HG03095 (cell line): ENCODE measurements at regions not wholly inside any gene's neighbourhood (a gene's known extent, or its start where the extent isn't known, plus 50 kb on each side); places are given as distances from the start of the nearest gene placed in this dataset.

Source experiments
- ATAC-seq: cut with Tn5 transposase; IDR thresholded peaks from one replicate; pipeline ENCODE4 v1.9.1; 2021; ENCODE audit warnings: moderate library complexity; ENCODE audit not compliant: unreplicated experiment

DNA sequence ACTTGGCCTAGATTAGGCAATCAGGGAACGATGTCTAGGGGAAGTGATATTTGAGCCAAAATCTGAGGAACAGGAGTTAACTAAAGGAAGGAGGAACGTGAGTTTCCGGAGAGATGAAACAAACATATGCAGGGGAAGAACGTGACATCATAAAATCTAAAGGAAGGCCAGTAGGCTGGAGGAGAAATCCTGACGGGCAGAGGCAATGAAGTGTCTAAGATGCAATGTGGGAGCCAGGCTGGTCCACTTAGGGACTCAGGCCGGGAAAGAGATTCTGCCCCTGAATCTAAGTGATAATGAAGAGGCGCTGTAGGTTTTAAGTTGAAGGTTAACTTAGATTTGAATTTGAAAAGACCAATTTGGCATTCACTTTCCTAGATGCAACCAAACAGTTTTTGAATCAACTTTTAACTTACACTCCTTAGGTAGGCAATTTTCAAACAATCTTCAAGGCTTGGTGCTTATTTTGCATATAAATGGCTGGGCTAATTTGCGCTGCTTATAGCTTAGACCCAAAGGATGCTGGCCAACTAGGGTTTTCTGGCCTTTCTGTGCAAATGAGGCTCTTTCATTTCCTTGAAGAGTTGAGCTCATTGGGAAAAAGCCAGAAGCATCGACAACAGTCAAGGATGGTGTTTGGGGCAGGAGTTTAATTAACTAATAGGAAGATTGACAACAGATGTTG lies 221.7 kb downstream of the SOX11 start:
- no peak for ATAC-seq

DNA sequence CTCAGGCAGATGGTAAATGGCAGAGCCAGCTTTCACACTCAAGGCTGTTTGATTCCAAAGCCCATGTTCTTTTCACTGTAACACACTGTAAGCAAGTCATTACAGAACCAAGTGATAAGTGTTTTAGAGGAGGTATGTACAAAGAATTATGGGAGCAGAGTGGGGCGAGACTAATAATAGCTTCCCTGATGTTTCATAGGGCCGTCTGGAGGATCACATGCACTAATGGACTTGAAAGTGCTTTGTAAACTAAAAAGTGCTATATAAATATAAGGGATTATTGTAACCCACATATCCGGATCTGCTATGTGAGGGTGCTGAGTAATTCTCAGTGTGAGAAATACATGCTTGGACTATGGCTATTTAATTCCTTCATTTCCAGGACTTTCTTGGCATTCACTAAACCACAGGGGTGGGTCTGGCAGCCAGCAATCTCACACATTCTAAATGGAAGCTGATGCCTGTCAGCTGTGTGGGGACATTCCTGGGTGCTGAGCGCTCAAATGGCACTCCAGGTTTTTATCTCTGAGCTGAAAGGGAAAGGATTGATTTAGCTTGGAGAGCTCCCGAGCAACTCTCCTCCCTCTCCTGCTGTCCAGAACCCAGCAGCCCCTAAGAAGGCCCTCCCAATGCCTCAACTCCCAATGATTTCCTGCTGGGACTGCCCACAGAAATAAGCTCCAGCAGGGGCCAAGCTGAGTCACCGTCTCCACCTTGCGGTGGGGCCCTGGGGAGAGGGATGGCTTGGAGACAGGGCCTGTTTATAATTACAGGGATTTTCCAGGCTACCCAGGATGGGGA lies 222.8 kb downstream of the SOX11 start:
- ATAC-seq: no peak

DNA sequence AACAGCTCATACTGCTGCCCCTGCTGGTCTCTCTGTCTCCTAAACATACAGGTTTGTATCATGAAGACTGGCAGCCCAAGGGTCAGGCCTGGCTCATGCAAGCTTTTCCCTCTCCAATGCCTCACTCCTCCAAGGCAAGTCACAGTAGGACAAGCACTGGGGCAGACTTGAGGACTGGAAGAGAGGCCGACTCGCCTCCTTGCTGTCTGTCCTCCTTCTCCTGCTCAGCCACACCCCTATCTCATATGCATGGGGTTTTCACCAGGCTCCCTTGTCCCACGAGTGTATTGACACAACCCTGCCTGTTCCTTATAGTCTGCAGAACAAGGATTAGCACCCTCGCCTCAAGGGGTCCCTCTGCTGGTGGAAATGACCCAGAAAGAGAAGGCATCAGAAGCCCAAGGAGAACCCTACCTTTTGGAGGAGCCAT lies 223.7 kb downstream of the SOX11 start:
- ATAC-seq: no peak

DNA sequence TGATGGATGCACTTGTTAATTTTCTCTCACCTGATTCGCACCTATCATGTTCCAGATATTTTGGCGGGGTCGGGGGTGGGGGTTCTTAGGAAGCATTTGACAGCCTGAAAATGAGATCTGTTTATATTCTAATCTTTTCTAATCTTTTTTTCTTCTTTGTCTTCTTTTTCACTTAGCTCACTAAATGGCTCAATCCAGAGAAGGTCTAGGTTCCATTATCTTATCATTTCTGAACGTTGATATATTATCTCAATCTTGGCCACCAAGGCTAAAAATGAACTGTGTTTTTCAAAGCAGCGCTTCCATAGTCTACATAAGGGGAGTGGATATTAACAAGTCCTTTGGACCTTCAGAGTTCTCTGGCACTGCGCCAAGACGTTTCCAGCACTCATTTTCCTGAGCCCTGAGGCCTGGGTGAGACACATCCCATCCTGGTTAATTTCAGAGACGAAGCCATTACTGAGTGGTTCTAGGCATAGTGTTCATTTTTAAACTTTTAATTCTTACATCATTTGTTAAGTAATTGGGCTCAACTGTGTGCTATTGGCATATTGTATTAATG lies 229.0 kb downstream of the SOX11 start:
- no peak for ATAC-seq

DNA sequence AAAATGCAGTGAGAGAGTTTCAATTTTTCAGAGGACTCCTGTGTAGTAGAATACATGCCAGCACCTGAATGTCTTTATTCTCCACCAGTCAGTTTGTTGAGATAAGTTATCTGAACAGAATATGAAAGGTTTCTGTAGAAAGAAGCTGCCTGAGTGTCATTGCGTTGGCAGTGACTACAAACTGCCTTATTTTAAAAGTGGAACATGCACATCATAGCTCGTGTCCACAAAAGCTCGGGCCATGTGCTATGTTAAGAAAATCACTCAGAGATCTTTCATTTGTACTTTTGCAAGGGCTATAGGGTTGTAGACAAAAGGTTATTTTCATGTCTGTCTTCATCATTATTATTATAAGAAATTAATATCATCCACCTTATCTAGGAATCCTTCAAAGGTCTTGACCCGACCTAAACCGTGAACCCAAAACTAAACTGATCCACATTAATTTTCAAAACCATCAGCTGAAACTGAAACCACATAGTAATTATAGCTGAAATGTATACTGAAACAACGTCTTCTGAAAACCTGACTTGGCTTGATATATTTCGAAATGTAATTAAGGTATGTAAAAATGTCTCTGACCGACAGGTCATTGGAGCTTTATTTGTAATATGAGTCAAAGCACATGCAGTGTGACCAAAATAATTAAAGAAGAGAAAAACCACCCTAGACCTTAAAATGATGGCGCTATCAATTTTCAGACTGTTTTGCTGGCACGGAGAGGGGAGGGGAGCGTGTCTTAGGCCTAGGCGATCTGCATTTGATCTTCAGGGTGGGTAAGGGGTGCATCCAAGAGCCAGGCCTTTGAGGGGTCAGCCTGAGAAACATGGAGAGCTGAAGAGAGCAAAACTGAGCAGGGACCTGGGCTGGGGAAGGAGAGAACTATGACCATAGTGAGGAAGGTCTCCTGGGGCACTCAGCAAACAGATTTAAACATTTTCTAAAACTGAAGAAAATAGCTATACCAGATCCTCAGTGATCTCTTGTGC lies 232.1 kb downstream of the SOX11 start:
- ATAC-seq: no peak

DNA sequence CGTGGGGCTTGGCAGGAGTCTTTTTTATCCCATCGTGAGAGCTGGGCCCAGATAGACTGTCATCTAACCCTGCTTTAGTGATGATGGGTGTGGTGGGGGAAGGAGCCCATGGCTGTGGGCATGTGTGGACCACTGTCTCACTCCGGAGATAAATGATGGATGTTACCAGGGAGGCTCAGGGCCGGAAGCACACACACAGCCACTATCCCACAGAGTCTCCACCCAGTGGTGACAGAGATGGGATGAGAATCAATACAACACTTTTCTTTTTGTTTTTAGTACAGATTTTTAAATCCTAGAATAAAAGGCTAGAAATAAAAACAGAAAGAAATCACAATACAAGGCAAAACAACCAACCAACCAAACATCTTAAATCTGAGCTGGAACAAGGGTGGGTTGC lies 233.4 kb downstream of the SOX11 start:
- no peak for ATAC-seq

DNA sequence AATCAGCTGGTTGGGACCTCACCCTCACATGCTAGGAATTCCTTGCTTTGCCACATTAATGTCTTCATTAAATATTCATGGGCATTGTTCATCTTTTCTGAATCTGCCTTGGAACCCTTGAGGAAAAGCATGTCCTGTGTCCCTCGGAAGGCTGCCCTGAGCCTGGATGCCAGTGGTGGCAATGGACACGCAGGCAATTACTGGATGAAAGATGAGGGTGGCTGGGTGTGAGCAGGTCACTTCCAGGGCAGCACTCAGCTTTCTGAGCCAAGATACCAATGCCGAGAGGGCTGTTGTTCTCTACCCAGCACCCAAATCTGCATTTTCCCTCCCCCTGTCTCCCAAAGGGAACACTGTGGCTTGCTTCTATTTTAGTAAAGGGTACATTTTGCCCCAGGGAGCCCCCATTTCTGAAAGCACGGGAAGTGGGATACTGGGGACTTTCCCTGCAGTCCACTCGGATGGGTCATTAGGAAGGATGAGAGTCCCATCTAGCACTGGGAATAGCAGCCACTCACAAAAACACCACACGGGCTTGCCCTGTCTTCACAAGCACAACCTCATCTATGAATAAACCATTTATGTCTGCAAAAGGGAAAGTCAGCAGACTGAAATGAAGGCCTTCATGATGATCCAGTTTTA lies 234.8 kb downstream of the SOX11 start:
- ATAC-seq: no peak

DNA sequence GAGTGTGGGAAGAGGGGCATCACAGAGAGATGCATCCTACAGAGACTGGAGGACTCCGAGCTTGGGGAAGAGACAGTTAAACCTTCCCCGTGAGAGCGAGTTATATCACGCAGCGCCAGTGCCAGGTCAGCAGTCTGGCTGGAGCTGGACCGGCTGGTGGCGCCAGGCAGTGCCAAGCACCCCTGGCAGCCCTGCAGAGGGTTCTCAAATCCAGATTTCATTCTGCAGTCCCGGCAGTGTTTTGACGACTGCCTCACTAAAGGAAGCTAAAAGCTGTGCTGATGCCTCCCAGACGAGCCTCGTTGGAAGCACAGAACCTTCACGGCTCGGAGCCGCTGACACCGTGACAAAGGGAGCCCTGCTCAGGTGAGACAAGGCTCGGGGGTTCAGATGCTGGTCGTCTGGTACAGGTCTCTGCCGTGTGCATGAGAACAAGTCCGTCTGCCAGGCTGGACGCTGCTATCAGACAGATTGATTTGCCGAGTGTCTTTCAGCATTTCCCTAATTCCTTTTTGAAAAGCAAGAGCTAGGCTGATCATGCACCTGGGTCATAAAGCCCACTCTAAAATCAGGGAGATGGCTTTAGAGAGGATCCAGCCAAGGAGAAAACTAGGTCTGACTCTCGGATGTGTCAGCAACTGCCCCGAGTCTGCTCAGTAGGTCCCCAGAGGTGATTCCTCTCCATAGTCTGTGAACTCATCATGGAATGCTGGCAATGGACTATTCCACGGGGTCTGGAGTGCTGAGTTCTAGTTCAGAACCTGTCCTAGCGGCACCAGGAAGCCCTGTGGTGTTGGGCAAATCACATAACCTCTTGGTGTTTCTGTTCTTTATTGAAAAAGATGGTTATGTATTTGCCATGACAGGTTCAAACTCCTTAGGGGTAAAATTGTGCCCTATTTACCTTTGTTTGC lies 240.6 kb downstream of the SOX11 start:
- ATAC-seq: no peak

DNA sequence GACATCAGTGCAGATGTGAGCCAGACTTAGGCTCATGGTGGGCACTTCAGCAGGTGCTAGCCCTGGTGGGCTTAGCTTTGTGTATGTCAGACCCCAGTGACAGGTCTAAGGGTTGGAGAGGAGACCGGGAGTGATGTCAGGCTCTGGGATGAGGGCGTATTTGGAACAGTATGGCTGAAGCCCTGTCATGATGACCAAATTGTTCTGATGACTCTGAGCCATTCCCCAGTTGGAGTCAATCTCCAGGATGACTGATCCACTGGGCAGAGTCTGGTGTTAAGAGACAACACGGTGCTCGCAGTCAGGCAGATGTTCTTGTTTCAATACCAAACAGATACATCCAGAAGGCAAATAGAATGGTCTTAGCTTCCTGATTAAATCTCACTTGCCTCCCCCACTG lies 241.5 kb downstream of the SOX11 start:
- no peak for ATAC-seq

DNA sequence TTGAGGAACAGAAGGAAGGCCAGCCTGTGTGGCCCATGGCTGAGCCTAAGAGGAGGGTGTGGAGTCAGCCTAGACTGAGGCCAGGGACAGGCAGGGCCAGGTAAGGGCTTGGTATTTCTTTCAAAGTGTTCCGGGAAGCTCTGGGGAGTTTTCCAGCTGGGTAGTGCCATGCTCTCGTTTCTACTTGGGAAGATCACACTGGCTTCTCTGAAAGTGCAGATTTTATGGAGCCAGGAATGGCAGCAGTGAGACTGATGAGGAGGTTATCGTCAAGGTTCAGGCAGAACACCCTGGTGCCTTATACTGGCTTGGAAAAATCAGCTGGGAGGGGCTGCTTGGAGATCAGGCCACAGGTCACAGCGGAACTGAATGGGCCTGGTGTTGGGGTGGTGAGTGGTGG lies 245.1 kb downstream of the SOX11 start:
- no peak for ATAC-seq

DNA sequence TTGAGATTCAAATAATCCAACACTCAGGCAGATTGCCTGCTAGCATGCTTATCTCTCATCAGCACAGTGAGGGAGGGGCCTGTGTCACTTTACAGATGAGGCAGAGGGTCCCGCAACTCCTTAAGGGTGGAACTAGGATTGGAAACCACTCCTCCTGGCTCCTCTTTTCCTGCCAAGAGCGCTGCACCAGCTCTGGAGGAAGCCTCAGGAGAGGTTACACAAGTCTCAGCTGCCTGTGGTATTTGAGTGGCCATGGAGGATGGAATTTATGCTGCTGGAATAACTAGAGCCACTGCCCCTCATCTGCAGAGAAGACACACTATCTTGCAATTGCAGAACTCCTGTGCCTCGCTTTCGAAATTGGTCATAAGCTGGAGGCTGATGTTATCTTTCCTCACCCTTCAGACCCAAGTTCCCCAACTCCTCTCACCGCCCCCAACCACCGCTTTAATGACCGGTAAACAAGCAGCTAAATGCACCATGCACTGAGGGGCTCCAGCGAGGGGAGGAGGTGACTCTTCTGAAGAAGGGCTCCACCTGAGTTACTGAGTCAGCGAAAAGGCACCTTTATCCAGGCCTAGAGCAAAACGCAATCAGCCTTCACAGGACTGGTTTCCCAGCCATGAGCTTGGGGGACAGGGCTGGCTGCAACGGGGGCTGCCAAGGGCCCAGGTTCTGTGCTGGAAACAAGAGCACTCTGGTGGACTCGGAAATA lies 245.8 kb downstream of the SOX11 start:
- no peak for ATAC-seq

DNA sequence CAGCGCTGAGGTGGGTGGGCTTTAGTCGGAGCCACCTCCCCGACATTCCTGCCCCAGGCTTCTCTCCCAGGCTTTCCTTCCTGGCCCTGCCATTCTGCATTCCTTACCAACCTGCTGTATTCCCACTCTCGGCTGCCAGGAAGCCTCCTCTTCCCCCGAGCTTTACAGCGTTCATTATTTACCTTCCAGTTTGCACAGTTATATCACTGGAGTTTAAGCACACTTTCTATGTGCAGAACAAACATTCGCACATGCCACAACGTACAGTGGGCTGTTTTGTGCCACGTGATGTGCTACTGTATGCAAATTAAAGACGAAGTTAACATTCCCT lies 246.3 kb downstream of the SOX11 start:
- no peak for ATAC-seq

DNA sequence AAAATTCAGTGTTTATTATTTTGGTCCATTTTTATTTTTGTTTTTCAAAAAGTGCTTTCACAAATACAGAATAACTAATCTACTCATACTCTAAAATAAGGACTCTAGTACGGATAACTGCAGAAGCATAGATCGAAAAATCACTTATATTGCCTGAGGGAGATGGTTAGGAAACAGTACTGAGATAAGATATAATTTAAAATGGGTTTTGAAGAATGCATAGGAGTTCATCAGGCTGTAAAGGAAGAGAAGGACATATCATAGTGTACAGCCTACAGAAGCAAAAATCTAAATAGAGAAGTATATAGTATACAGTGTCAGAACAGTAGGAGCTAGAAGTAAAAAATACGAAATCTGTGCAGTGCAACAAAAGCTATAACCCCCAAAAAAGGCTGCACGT lies 247.4 kb downstream of the SOX11 start:
- no peak for ATAC-seq

DNA sequence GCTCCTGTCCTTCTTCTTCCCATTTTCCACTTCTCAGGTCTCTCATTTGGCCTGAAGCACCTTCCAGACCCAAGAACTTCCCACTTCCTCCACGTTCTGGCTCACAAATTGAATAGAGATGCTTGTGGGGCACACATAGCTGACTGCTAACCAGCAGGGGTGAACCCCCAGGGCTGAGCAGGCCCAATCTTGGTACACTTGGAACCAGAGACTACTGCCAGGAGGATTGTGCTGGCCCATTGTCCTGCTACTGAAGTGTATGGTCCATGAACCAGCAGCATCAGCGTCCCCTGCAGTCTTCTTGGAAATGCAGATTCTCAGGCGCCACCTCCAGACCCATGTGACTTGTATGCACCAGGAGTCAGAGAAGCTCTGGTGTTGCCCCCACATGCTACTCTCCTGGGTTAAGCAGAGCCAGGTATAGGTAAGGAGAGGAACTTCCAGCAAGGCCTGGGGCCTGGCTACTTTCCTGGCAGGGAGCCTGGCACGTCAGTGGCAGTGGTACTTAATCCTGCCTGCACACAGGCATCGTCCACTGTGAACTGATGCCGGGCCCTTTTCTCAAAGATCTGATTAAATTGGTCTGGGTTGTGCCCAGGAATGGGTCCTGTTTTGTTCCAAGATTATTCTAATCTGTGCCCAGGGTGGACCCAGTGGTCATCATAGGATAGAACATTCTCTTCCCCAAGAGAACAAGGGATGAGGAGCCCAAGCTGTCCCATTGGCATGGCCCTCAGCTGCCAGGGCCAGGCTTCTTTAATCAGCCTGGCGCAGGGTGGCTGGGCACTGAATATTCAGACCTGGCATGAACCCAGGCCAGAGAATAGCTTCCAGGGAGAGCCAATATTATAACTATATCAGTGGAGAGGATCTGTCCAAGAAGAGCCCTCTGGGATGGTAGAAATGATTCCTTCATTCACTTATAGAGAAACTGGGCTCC lies 248.7 kb downstream of the SOX11 start:
- ATAC-seq: no peak

DNA sequence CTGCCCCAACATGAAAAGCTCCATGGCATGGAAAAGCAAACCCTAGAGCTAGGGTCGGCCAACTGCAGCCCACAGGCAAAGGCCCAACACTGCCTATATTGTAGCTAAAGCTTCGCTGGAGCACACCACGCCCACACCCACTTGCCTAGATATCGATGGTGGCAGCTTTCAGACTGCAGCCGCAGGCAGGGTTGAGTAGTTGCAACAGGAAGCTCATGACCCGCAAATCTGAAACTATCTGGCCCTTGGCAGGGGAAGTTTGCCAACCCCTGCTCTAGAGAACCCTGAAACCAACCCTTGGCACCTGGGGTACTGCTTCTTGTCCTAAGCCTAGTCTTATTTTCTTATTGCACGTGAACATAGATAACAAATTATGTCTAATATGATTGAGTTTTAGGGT lies 250.0 kb downstream of the SOX11 start:
- ATAC-seq: no peak

DNA sequence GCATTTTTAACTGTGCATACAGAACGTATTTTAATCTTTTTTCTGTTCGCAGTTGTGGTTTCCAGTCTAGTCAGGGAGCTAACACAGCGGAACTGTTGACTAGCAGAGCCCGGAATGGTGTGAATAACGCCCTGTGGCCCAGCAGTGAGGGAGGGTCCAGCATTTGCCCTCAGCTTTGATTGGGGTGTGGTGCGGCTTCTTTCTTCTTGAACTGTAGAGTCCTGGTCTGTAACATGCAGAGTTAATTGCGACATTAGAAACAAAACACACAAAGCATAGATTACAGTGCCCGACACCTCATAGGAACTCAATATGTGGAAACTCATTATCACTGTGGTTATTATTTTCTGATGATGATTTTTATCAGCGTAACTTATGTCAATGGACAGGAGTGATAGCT lies 253.6 kb downstream of the SOX11 start:
- no peak for ATAC-seq

DNA sequence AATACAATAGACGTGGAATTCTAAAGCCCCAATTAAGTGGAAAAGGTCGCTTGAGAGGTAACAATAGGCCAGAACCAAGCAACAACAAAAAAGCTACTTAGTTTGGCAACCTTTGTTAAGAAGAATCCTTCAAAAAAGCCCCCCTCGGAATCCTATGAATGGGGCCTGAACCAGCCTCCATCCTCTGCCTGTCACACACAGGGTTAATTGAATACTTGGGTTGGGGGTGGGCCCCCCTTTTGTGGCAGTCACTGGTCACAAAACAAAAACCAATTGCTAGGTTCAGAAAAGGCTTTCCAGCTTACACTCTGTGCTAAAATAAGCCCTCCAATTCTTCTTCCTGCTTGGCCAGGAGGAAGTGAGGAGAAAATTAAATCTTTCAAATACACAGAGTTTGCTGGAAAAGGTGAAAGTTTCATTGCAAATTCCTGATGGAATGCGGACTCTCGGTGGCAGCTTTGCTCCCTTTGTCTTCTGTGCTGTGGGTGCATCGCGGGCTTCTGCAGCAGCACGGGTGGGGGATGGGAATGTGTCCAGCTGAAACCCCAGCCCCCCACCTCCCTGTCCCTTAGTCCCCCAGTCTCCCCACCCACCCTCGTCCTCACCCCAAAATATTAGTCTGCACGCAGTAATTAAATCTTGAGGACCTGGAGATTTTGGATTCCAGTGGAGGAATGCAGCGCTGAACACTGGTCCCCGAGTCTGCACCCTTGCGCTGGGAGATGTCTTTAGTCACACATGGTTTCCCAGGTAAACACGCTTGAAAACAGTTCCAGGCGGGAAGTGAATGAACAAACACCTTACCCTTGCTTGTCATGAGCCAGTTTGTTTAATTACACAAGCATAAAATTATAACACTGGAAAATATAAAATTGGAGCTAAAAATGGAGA lies 254.3 kb downstream of the SOX11 start:
- no peak for ATAC-seq
